ENCODE measurements at regions not wholly inside any gene's neighbourhood (a gene's known extent, or its start where the extent isn't known, plus 50 kb on each side); places are given as distances from the start of the nearest gene placed in this dataset.

DNA sequence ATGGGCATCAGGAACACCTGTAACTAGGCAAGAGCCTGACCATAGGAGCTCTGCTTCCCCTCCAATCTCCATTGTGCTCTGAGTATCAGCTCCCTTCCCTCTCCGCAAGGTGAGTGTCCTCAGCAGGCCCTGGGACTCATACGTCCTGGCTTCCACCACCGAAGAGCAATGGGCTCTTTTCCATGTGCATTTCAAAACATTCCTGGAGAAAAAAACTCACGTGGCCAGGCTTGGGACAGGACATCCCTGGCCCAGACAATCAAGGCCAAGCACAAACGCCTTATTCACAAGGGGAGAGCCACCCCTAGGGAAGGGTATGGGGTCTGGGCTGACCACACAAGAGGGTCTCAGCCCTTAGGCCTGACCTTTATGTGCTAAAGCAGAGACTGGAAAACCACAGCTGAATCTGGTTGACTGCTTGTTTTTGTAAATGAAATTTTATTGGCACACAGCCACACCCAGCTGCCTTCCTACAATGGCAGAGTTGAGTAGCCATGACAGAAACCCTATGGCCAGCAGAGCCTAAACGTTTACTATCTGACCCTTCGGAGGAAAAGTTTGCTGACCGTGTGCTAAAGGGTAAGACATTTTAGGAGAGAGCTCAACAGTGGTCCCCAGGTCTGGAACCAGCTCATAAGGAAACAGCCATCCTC lies 175.7 kb upstream of the ARL4C start:
- DNase-seq (ENCODE audit: low read depth): no peak
- no peak overlapping the region for H3K4me3 ChIP-seq (ENCODE audit: low read depth, low read length)

DNA sequence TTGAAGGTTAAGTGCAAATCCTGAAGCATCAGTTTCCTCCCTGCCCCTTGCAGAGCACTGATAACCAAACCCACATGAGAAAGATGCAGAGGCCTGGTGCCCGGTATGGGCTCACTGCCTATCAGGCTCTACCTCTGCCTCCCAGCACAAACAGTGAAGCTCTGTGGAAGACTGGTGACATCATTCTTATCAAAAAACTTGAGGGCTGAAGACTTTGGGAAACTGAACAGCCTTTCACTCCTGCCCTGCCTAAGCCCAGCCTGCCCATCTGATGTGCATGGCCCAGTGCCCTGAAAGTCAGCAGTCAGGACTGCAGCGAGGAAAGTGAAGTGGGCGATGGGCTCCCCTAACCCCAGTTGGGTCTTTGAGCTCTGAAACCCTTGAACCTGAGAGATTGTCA lies 174.8 kb upstream of the ARL4C start:
- no peak for DNase-seq (ENCODE audit: low read depth)
- H3K4me3 ChIP-seq (ENCODE audit: low read depth, low read length): no peak overlapping the region

DNA sequence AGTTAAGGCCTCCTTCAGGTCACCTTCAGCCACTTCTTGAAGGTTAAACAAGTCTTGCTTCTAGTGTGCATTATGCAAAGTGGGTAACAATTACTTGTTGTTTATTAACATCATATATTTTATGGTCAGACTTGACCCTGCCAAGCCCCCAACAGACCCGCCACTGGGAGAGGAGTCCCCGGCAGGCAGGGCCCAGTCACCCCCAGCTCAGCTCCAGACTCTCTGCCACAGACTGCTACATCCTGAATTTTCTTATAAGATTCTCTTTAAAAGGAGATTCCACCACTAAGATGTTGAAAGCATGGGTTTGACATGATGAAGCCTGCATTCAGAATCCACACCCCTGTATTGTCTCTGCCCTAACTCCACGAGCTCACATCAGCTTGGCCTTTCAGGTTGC lies 174.3 kb upstream of the ARL4C start:
- DNase-seq (ENCODE audit: low read depth): no peak
- no peak overlapping the region for H3K4me3 ChIP-seq (ENCODE audit: low read depth, low read length)

DNA sequence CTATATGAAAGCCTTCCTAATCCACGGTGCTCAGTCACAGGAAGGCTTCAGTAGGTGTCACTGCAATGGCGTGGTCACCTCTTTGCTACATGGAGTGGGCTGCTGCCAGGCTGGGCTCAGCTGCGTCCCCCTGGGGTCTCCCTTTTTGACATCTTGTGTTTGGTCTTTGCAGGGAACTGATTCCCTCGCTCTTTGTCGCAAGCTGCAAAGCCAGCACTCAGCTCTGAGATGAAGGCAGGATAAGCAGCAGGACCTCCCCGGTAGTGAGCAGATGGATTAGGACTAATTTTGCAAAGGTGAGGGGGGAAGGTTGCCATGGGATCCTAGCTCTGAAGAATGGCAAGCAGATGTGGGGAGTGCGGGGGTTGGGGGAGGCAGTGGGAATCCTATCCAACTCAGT lies 173.9 kb upstream of the ARL4C start:
- H3K4me3 ChIP-seq (ENCODE audit: low read depth, low read length): no peak overlapping the region
- DNase-seq (ENCODE audit: low read depth): no peak

DNA sequence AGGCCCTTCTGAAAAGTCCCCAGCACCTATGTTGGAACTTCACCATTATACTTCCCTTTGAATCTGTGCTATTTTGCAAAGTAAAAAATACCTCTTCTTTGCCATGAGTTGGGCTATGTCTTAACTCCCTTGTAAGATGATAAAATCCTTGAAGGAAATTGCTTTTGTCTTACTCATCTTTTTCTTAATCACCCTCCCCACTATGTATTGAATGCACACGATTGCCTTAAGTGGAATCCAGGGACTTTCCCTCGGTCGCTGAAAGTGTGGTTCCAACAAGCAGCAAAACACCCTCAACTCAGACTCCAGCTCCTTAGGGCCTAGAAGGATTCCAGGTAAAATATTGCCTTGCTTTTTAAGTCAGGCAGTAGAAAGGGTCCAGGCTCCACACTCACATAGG lies 173.2 kb upstream of the ARL4C start:
- H3K4me3 ChIP-seq (ENCODE audit: low read depth, low read length): no peak overlapping the region
- DNase-seq (ENCODE audit: low read depth): no peak

DNA sequence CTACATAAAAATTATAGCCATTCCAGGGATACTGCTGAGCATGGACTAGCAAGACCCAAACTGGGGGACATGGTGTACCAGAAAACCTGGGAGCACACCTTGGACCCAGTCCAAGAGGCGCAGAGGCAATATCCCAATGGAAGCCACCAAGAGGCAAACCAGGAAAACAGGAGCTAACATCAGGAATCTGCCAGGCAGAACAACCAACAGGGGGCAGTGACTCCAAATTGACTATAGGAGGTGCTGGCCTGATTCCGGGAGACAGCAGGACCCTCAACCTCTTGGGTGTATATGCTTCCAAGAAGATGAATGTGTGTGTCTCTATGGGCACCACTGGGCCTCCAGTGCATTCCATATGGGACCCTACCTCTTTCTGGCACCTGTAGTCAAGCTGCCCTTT lies 172.7 kb upstream of the ARL4C start:
- H3K4me3 ChIP-seq (ENCODE audit: low read depth, low read length): no peak overlapping the region
- no peak for DNase-seq (ENCODE audit: low read depth)

DNA sequence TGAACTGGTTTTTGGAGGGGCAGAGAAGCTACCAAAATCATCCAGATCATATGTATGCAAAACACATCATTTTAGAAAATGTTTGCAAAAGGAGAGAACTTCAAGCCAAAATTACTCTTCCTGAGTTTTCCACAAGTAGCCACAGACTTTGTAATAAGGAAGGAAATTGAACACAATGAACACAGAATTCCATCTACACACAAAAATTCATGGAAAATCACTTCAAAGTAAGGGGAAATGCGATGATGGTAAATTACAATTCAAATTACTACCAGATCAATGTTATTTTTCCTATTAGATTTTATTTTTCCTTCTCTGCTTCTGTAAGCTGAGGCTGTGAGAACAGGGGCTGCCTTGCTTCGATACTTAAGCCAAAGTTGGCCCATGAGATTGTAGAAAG lies 172.1 kb upstream of the ARL4C start:
- DNase-seq (ENCODE audit: low read depth): no peak

DNA sequence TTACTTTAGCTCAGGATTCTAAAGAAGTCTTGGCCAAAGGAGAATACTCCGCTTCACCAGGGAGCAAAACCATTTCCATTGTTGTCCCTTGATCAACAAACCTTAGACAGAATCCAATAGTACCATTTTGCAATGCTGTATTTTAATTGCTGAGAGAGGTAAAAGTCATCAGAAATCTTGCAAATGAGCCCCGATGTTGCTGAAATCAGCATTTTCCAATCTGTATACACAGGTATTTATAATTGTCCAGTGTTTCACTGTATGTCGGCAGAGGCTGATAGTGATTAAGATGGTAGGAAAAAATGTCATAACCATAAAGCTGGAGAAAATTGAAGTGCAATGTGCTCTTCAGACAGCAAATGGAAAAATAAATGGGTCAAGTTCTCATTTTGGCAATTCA lies 170.0 kb upstream of the ARL4C start:
- no peak overlapping the region for H3K4me3 ChIP-seq (ENCODE audit: low read depth, low read length)
- no peak for DNase-seq (ENCODE audit: low read depth)

More for the DNA sequence above, 172.1 kb upstream of the ARL4C start:
- no peak overlapping the region for H3K4me3 ChIP-seq (ENCODE audit: low read depth, low read length)

DNA sequence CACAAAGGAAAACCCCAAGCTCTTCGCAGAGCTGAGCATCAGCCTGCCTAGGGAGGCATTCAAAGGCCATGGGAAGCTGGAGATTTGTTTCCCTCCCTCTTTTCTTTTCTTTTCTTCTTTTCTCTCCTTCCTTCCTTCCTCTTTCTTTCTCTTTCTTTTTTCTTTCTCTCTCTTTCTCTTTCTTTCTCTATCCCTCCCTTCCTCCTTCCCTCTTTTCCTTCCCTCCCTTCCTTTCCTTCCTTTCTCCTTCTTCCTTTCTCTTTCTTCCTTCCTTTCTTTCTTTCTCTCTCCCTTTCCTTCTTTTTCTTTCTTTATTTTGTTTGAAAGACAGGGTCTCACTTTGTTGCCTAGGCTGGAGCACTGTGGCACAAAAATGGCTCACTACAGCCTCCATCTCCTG lies 168.4 kb upstream of the ARL4C start:
- DNase-seq (ENCODE audit: low read depth): no peak
- no peak overlapping the region for H3K4me3 ChIP-seq (ENCODE audit: low read depth, low read length)

DNA sequence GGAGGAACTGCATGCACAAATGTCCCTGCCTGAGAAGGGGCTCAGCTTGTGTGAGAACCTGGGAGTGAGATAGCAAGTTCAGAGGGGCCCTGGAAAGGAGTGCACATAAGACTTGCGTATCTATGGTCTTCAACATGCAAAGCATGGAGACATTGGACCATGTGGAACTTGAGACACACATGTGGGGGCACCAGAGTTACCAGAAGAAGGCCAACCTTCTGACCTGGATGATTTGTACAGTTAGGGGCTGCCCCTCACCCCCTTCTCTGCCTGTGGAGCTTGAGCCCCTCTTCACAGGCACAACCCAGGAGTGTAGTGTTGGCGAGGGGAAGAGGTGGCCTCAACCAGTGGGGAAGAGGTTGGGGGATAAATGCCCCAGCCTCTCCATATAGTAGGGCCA lies 165.0 kb upstream of the ARL4C start:
- no peak overlapping the region for H3K4me3 ChIP-seq (ENCODE audit: low read depth, low read length)
- DNase-seq (ENCODE audit: low read depth): no peak

DNA sequence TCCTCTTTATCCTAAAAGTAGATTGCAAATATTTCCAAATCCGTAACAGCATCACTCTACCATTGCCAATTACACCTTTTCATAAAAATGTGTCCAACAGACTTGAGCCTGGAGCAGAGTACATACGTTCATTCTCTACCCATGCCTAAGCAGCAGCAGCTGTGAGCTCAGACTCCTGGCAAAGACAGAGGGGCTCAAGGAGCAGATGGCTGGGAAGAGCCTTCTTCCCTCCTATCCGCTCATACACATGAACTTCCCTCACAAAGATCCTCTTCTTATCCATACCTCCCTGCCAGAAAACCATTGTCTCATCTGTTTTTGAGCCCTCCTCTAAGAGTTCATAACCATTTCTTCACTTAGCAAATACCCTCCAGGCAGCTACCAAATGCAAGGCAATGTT lies 164.3 kb upstream of the ARL4C start:
- no peak for DNase-seq (ENCODE audit: low read depth)
- H3K4me3 ChIP-seq (ENCODE audit: low read depth, low read length): no peak overlapping the region

DNA sequence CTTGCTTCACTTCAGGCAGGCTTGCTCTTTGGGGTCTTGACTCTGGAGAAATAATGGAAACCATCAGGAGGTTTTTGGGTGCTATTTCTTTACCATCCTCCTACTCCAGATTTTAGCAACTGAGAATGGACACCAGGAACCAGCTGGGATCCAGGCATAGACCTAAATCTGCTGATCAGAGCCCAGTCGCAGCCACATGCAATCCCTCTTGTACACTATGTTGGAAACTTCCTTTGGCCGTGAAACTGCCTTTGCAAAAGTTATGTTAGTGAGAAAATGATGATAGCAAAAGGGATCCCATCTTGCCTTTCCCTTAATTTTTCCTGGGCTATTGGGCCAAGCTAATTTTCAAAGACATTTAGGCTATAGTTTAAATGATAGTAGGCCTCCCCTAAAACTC lies 158.8 kb upstream of the ARL4C start:
- DNase-seq (ENCODE audit: low read depth): no peak
- no peak overlapping the region for H3K4me3 ChIP-seq (ENCODE audit: low read depth, low read length)

DNA sequence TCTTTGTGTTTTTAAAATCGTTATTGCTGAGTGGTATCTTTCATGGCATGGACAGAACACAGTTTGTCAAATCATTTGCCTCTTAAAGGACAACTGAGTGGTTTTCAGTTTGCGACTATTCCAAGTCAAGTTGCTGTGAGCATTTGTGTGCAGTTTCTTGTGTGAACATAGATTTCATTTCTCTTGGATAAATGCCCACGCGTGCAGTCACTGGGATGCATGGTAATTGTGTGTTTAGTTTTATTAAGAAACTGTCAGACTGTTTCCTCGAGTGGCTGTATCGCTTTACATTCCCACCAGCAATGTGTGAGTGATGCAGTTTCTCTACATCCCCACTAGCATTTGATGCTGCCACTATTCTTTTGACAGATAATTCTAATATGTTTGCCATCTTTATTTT lies 154.0 kb upstream of the ARL4C start:
- no peak overlapping the region for H3K4me3 ChIP-seq (ENCODE audit: low read depth, low read length)
- no peak for DNase-seq (ENCODE audit: low read depth)

DNA sequence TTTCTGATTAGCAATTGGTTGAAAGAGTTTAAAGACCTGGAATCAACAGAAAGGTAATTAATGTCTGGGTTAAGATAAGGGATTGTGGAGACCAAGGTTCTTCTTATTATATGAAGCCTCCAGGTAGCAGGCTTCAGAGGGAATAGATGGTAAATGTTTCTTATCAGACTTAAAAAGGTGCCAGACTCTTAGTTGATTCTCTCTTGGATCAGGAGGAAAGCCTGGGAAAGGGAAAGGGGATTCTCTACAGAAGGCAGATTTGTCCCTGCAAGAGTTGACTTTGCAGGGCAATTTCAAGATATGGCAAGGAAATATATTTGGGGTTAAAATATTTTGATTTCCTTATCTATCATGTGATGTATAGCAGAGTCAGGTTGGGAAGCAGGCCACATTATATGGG lies 153.1 kb upstream of the ARL4C start:
- H3K4me3 ChIP-seq (ENCODE audit: low read depth, low read length): no peak overlapping the region
- no peak for DNase-seq (ENCODE audit: low read depth)

DNA sequence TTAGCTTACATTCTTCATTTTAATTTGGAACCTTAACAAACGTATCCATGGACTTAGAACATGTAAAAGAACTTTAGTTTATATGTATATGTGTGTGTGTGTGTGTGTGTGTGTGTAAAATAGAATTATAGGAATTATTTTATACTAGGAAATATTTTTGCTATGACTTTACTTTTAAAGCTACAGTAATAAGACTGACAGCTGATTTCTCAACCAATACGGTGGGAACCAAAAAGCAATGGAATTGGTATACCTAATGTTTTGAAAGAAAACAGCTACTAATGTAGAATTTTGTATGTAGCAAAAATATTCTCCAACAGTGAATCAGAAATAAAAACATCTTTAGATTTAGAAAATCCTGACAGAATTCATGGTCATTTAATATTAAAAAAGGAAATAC lies 146.5 kb upstream of the ARL4C start:
- DNase-seq (ENCODE audit: low read depth): no peak
- H3K4me3 ChIP-seq (ENCODE audit: low read depth, low read length): no peak overlapping the region

DNA sequence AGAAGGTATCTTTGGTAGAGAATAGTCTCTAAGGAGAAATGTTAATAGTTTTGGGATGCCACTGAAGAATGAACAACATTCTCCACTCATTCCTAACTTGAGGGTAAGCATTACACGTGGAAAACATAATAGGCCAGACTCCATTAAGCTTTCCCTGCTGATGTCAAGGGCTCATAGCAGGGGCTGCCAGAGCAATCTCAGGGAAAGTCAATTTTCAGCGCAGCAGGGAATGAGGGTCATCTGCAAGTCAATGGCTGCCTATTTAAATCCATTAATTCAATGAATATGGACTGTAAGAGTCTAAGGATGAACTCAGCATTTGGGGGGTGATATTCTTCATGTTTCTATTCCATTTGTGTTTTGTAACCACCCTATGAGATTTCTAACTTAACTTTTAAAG lies 144.2 kb upstream of the ARL4C start:
- DNase-seq (ENCODE audit: low read depth): no peak
- no peak overlapping the region for H3K4me3 ChIP-seq (ENCODE audit: low read depth, low read length)

DNA sequence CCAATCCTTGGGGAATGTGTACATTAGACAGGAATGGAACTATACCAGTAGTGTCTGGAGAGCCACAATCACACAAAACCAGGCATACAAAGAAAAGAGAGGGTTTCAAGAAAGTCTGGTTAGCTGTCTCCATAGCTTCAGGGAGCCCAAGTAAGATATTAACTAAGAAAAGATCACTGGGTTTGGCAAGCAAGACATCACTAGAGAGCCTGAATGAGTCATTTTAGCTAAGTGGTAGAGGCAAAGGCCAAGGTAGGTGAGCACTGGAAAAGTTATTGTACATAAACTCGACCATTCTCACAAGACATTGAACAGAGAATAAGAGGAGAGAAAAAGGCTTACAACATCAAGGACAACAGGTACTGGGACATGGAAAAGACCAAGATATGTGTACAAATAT lies 143.8 kb upstream of the ARL4C start:
- DNase-seq (ENCODE audit: low read depth): no peak
- H3K4me3 ChIP-seq (ENCODE audit: low read depth, low read length): no peak overlapping the region

DNA sequence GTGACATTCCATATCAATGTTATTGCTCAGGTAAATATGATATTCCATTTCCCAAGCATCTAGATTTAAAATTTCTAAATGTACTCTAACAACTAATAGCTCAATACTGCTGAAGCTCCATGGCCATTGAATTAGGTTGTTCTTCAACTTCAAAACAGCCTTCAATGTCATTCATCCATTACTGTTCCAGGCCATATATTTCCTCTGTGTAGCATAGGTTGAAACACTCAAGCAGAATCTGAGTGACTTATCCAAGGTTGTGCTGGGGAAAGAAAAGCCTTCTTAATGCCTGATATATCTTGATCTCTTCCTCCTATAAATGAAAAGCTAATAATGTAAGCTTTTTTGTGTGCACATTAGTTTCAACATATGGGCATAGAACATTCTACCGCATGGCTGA lies 142.1 kb upstream of the ARL4C start:
- H3K4me3 ChIP-seq (ENCODE audit: low read depth, low read length): no peak overlapping the region
- DNase-seq (ENCODE audit: low read depth): no peak

DNA sequence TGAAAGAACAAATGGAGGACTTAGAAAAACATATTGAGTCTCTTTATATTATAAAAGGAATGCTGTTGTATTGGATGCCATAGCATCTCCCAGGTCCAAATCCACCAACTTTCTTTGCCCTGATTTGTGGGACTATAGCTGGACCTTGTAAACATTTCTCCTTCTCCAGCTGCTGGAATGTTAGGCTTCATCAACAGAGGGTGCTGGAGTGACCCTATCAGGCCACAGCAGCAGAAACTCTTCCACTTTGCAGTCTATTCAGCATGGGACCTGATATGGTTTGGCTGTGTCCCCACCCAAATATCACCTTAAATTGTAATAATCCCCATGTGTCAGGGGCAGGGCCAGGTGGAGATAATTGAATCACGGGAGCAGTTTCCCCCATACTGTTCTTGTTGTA lies 138.4 kb upstream of the ARL4C start:
- no peak for DNase-seq (ENCODE audit: low read depth)
- no peak overlapping the region for H3K4me3 ChIP-seq (ENCODE audit: low read depth, low read length)

DNA sequence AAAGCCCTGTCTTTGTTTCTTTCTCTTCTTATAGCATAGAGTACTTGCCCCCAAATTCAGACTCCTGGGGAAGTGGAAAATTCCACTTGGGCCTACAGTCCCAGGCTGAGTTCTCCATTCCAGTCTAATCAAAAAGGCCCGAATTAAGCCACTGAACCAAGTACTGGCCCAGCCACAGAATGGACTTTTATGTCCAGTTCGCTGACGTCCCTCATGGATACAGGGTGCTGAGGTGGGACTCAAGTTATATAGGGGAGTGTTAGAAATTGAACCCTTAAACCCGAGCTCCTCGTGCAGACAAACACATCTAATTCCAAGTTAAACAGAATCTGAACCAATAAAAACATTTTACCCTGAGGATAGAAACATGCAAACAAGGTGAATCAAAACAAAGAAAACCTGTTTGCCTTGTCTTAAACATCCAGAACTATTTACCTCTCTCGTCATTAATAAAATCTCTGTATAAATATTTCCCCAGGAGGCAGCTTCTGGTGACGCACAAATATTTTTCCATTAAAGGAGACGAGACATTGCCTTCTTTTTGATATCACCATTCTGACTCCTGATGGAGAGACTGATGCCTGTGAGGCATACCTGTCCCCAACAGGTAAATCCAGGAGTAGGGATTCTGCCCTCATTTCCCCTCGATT lies 136.8 kb upstream of the ARL4C start:
- DNase-seq (ENCODE audit: low read depth): no peak
- no peak overlapping the region for H3K4me3 ChIP-seq (ENCODE audit: low read depth, low read length)

DNA sequence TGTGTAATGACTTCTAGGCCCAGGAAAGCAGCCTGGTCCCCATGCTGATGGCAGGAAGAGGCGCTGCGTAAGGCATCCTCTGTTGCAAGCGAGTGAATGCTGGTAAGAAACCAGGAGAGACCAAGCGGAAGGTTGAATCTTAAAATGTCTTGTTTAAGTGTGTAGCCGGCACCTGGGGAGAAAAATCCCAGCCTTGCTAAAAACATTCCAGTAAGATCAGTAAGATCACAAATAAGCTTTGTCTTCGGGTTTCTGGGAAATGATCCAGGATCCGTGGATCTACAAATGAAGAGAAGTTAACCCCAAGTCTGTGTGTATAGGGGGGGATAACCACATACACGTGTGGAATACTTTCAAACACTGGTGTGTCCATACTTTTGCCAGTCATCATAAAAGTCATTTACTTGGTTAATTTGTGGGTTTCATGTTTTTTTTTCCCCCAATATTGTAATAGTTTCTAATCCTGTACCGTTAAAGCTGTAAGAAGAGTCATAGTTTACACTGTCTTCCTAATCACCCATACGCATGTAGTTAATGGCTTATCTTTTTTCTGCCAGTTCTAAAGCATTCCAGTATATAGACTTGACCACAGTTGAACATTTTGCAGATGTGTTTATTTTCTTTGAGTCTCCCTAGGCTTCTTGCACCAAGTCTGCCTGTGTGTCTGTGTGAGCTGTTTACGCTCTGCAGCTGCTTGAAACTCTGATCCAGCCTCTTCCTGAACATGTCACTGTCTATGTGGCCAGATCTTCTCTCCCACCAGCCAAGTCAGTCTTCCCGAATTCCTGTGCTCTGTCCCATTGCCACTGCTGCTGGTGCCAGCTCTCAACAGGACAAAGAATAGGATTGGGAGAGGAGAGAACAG lies 135.9 kb upstream of the ARL4C start:
- peak; percentile 88 for DNase-seq (ENCODE audit: low read depth)
- H3K4me3 ChIP-seq (ENCODE audit: low read depth, low read length): no peak overlapping the region
